Stimulated activated CD8-positive, alpha-beta memory T cell treated with anti-CD3 and anti-CD28 coated beads, Interleukin-7, amount 100 ng/mL, for 1 hour (primary cell): ENCODE measurements at regions not wholly inside any gene's neighbourhood (a gene's known extent, or its start where the extent isn't known, plus 50 kb on each side); places are given as distances from the start of the nearest gene placed in this dataset.
"Not testable (repeated sequence)": the region's sequence is repeated elsewhere in the genome, so short reads cannot be mapped to it uniquely, and the experiment has no call there.

Experiments used
- DNase-seq, 2 donors: peaks; one replicate each; pipeline ENCODE4 v3.0.0-alpha.2; 2020; ENCODE audit warnings: low read depth in 2 of 2

DNA sequence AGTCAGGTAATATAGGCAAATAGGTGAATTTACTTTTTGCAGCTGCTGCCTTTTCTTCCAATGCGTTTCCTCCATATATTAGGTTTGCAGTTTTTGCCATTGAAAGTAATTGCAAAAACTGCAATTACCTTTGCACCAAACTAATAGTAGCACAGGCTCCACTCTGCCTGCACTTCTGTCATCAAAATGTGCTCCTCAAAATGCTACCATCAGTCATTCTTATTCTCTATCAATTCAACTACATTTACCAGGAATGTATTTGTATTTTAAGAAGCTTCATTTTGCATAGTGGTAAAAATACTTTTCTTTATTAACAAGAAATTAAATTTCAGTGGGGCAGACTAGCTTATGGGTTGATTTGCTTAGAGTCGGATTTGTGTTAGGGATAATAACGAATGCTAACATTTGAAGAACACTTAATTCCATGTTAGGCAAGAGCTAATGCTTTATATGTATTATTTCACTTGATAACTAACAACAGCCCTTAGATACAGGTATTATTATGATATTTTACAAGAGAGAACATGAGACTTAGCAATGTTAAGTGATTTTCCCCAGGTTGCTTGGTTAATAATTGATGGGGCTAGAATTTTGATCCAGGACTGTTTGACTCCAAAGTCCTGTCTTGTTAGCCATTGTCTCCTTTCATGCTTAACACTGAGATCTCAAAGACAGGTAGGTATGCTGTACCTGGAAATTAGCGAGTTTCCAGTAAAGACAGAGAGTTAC is 300.4 kb downstream of the MAN2A1 start:
- no peak for DNase-seq

DNA sequence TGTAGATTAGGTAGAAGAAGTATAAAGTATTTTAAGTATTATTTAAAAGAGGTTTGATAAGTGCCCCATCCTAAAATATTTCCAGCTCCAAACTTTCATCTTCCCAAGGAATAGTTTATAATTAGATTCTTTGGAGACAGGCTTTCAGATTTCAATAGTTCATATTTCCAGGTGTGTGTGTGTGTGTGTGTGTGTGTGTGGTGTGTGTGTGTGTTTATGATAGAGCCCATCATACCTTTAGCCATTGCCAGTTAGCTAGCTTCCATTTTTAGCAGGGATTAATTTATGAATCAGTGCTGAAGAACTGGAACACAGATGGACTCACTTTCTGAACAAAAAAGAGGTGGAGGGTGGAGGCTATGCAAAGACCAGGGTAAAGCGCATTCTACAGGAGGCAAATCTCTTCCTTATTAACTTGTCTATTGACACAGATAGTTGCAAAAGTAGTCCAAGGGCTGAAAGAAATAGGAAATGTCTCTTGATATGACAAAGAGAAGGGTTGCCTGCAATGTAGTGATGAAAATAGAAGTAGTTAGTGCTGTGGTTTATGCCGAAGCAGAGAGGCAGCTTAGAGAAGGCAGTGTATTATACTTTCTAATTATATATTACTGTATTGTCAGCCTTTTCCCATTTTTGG is 301.1 kb downstream of the MAN2A1 start:
- no peak for DNase-seq

DNA sequence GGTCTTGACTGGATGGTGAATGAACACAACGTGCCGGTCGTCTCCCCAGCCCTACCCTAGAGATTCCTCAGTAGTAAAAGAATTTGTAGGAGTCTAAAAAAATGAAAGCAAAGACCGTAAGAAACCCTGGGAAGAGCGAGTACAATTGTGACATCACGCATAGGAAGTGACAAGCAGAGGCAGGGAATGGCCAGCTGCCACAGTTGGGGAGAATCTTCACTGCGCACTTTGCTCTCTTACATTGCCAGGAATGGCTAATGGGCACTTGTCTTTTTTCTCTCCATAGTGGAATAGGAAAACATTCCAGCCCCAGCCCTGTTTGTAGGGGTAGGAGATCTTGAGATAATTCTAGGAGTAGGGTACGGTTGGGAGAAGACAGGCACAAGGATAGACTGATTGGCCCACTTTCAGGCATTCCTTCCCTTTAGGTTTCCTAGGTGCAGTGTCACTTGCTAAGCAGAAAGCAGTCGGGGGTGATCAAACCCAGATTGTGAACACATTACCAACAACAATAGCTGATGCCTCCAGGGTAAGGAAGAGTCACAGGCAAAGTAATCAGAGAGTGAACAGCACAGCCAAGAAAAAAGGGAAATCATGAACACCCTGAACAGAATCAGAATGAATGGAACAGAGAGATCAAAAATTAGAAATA is 302.7 kb downstream of the MAN2A1 start:
- no peak for DNase-seq

DNA sequence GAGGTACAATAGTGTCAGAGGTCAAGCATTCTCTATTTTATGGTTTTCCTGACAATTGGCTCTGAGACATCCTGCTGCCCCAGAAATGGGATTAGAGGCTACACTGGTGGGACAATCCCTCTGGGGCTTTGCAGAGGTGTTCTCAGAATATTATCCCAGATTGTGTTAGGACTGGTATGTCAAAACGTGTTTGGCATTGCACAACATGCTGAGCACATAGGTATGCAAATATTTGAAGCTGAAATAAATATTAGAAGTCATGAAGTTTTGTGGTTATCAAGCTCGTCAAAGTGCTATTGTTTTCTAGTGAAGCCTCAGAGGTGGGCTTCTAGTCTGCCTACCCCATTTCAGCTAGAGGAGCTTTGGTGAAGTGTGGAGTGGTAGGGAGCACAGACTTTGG is 304.4 kb downstream of the MAN2A1 start:
- DNase-seq, result no peak

DNA sequence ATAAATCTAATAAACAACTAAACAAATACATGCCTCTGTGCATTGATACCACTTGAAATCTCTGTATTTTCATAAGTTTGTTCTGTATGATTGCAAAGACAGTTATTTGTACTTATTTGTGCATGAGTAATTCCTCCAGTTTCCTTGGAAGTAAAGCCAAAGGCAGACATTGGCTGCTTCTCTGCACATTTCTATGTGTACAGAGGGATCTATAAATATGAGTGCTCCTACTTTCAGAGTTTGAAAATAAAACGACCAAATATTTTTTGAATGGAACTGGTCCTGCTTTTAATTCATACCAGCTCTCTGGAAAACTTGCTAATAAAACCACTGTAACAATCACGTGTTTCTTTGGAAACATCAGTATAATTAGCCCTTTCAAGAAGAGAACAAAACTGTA is 306.5 kb downstream of the MAN2A1 start:
- no peak for DNase-seq

DNA sequence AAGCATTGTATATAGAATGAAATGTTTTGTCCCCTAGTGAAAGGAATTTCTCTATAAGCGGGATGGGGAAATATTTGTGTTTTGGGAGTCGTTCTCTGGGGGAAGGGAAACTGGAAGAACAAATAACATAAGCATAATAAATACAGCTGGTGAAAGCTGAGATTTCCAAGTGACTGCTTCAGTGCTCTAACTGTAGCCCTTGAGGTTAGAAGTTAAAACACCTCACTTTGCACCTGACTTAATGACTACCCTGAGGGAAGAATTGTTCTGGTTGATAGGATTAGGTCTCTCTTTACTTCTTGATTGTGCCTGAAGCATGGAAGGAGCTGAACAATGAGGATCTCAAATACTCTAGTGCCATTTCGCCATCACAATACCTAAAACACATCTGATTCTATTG is 307.4 kb downstream of the MAN2A1 start:
- no peak for DNase-seq

DNA sequence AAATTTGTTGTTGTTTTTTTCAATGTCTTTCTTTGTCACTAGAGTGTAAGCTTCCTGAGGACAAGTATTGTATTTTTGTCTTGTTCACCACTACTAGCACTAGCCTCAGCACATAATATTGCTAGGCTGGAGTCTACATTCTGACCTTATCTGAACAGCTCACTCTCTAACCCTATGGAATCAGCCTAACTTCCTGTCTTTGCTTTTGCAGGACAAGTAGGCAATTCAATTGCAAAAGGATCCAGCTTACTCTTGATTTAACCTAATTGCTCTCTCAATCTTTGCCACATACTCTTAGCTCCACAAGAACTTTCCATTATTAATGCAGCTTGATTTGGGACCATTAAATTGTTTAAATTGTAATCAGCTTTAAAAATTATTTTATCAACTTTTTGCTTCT is 308.5 kb downstream of the MAN2A1 start:
- DNase-seq, result no peak

DNA sequence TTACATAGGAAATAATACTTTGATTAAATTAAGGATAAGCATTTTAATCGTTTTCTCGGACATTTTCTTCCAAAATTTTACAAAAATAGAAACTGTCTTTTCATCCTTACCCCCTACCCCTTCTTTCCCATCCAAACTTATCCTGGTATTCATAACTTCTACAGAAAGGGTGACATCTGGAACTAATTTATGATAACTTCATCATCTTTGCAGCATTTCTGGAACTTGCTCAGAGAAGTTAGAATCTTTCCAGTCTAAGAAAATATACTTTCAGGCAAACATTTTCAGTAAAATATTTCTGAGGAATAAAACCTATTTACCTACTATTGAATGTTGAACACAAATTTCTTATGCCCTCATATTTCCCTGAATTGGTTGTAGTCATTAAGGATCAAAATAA is 309.0 kb downstream of the MAN2A1 start:
- no peak for DNase-seq

DNA sequence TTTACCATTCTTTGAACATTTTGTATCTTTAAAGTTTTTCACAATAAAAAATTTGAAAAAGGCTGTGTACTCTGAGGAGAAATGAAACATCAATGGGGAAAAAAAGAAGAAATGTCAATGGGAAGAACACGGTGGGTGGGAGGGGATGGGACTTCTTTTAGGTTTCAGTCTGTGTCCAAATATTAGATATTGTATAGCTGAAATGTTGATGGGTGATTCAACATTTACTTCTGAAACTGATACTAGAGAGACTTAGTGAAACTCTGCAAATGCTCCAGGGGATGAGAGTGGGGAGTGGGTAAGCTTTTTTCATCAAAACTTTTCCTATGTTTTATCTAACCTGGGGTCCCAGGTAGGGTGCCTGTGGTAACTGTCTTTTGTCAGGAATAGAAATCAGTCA is 311.9 kb downstream of the MAN2A1 start:
- DNase-seq, result no peak

DNA sequence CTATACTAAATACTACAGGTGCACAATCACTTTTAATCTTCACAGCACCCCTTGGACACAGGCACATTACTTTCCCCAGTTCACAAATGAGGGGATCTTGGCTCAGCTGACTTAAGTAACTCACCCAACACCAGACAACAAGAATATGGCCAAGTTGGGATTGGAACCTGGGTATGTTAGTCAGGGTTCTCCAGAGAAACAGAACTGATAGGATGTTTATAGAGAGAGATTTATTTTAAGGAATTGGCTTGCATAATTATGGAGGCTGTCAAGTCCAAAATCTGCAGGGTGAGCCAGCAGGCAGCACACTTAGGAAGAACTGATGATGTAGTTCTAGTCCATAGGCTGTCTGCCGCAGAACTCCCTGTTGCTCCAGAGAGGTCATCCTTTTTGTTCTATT is 312.9 kb downstream of the MAN2A1 start:
- DNase-seq, result no peak

DNA sequence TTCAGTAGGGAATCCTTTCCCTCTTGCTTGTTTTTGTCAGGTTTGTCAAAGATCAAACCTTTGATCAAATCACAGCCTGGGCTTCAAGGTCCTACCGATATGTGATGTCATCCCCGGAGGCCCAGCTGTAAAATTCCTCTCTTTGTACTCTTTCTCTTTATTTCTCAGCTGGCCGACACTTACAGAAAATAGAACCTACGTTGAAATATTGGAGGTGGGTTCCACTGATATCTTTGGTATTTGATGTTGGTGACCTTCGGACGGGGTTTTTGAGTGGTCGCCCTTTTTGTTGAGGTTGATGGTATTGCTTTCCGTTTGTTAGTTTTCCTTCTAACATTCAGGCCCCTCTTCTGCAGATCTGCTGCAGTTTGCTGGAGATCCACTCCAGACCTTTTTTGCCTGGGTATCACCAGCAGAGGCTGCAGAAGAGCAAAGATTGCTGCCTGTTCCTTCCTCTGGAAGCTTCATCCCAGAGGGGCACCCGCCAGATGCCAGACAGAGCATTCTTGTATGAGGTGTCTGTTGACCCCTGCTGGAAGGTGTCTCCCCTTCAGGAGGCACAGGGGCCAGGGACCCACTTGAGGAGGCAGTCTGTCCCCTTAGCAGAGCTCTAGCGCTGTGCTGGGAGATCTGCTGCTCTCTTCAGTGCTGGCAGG is 316.3 kb downstream of the MAN2A1 start:
- DNase-seq, result not testable (repeated sequence)

DNA sequence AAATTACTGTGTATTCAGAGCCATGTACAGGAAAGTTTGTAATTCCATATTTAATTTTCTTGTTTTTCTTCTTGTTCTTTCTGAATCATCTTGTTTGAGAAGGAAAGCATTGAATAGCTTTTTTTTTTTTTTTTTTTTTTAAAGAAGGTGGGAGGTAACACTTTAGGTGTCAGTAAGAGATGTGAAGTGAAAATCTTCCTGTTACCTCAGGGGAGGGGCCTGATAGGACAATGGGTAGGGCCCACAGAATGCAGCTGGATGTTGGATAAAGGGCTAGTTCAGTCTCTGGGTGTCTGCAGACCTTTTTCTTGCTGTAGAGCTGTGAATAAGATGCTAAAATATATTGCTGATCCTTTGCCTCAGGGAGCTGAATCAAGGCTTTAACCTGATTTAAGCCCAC is 317.4 kb downstream of the MAN2A1 start:
- no peak for DNase-seq

DNA sequence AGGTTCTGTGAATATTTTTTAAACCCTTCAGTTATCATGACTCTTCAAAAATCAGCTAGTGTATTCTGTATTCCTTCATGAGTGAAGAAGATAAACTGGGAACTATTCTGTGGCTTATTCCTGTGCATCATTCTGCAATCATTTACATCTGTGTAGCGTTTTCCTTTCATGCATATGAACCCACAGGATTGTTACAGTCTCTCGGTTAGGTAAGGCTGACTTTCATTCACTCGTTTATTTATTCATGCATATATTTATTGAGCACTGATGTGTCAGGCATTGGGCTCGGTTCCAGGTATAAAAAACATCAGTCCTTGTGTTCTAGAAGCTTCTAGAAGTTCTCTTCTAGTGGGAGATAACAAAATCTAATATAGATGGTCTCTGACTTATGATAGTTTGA is 318.4 kb downstream of the MAN2A1 start:
- no peak for DNase-seq

DNA sequence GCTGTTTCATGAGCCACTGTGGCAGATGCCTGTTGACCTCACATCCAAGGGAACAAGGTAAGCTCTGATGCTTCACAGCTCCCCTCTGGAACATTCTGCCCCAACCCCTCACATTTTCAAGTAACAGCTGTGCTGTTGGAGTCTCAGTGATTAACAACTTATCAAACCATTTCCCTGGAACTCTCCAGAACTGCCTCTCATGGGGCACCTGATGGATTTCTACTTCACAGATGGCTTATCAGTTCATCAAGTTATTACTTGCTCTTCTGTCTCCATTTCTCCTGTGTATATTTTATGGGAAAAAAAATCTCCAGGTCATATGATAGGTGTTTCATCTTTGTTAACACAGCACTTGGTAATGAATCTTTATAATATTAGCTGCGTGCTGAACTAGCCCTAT is 322.4 kb downstream of the MAN2A1 start:
- no peak for DNase-seq

DNA sequence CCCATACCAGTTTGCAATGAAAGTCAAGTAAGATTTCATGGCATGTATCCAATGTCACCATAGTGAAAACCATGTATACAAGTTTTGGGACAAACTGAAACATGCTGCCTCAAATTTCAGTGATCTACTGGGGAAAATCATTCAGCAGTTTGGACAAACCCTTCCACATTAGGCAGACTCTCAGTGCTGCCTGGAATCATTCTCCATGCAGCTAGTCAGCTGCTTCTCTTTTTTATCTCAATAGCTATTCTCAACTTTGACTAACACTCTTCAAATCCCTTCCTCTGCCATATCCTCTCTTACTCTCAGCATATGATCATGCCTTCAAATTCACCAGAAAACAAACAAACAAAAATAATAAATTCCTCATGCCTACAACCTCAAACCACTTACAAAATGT is 323.3 kb downstream of the MAN2A1 start:
- DNase-seq, result no peak

DNA sequence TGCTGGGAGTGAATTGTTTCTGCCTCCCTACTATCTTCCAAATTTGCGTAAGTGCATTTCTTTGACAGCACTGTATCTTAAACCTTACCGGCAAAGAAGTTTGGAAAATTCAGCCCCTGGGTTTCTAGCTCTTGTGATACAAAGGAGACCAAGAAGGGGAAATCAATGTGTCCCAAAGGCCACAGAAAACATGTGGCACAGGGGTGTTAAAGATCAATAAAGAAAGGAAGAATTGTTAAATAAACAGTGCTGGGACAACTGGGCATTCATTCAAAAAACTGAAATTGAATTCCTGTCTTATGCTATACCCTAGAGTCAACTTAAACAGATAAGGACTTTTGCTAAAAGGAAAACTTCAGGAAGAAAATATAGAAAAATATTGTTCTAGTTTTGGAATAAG is 328.1 kb downstream of the MAN2A1 start:
- DNase-seq, result no peak

DNA sequence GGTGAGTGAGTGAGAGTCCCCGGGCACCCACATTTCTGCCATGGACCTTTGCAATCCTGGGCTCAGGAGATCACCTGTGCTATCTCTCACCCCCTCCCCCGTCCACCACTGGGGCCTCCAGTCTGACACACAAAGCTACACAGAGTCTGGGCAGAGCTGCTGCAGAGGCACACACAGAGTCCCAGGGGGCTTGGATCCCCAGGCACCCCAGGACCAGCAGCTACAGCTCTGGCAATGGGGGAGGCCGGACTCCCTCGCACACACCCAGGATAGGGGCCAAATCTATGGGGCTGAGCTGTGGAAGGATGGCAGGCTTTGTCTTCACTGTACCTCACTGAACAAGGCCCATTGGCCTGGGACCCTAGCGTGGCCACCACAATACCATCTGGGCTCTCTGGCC is 328.8 kb downstream of the MAN2A1 start:
- no peak for DNase-seq

DNA sequence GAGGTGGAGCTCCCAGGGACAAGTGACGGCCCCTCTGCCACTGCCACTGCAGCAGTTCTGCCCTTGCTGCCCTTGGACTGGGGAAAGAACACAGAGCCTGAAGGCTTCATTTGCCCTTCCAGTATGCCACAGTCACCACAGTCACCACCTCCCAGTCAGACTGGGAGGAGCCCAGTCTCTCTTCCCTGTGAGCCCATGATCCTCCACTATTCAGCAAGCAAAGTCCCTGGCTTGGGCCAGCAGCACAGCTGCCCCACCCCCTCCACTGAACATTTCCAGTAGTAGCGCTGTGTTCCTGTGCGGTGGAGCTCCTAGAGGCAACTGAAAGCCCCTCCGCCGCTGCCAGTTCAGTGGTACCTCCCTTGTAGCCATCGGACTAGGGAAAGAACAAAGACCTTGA is 329.4 kb downstream of the MAN2A1 start:
- DNase-seq, result no peak

DNA sequence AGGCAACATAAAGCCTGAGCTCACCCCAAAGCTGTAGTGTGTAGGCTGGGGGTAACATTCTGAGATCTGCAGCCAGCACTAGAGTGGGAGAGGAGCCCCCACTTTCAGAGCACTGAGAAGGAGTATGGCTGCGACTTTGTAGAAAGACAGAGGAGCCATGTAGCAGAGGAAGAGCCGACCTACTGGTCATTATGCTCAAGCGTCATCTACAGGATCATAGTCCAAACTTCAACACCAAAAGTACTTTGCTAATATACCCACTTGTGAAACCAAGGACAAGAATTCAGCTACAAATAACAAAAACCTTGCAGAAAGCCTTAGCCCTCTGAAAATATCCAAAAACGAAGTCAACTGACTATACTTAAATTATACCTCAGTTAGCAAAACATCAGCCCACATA is 330.1 kb downstream of the MAN2A1 start:
- DNase-seq, result no peak

DNA sequence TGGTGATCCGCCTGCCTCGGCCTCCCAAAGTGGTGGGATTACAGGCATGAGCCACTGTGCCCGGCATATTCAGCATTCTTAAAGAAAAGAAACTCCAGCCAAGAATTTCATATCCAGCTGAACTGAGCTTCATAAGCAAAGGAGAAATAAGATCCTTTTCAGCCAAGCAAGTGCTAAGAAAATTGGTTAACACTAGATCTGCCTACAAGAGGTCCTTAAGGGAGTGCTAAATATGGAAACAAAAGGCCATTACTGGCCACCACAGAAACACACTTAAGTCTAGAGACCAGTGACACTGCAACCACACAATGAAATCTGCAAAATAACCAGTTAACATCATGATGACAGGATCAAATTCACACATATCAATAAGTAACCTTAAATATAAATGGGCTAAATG is 331.5 kb downstream of the MAN2A1 start:
- DNase-seq, result no peak

DNA sequence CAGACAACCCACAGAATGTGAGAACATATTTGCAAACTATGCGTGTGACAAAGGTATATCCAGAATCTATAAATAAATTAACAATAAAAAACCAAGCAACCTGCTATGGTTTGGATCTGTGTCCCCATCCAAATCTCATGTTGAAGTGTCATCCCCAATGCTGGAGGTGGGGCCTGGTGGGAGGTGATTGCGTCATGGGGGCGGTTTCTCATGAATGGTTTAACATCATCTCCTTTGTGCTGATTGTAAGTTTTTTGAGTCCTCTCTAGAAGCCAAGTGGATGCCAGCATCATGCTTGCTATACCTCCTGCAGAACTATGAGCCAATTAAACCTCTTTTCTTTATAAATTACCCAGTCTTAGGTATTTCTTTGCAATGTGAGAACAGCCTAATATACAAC is 335.4 kb downstream of the MAN2A1 start:
- no peak for DNase-seq

DNA sequence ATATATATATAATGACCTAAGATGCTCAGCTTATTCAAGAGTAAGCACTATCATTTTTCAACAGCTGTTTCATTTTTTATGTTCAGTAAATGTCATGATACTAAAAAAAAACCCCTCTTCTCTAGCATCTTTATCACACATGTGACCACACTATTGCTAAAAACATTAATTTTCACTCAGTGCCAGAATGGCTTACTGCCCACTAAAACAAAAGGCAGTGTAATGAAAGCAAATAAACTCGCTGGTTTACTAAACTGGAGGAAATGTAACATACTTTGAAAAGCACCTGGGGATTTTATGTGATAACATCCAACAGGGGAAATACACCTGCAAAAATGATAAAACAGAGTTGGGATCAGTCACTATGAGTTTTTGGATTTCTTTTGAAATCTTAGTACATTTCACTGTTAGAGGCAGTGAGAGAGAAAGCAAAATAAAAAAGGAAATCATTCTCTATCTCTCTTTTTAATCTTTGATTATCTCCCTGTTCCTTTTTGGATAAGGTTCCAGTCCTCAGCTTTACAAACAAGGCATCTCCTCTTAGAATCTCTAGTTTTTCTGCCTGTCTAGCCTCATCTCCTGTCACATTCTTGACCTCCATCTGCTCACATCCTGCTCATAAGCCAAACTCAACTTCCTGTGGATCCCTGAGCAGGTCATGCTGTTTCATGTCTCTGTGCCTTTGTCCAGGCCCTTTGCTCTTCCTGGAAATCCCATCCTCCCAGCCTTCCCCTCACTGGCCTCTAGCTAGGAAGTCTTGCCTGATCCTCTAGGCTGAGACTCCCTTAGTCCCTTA is 338.0 kb downstream of the MAN2A1 start:
- DNase-seq, result no peak
